ENCODE measurements at regions not wholly inside any gene's neighbourhood (a gene's known extent, or its start where the extent isn't known, plus 50 kb on each side); places are given as distances from the start of the nearest gene placed in this dataset.

DNA sequence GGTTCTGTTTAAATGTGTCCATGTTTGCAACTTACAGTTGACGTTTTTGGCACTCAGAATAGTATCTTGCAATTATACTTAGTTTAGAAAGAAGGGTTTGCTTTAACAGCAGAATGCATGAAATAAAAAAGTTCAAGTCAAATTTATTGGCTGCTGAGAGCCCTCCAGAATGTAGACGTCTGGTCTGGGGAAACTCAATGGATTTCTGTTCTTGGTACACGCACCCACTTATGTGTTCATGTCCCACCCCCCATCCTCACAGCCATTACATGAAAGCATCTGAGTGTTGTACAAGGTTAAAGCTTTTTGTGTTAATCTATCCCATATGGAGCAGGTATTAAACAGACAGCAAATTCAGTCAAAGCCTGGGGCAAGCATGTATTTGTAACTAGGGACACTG, 219.5 kb downstream of the SOX11 start:
- TF ChIP-seq, protein P1, sequence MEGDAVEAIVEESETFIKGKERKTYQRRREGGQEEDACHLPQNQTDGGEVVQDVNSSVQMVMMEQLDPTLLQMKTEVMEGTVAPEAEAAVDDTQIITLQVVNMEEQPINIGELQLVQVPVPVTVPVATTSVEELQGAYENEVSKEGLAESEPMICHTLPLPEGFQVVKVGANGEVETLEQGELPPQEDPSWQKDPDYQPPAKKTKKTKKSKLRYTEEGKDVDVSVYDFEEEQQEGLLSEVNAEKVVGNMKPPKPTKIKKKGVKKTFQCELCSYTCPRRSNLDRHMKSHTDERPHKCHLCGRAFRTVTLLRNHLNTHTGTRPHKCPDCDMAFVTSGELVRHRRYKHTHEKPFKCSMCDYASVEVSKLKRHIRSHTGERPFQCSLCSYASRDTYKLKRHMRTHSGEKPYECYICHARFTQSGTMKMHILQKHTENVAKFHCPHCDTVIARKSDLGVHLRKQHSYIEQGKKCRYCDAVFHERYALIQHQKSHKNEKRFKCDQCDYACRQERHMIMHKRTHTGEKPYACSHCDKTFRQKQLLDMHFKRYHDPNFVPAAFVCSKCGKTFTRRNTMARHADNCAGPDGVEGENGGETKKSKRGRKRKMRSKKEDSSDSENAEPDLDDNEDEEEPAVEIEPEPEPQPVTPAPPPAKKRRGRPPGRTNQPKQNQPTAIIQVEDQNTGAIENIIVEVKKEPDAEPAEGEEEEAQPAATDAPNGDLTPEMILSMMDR (conservative IDR thresholded peaks at IDR 0.05), result no peak
- Histone ChIP-seq H3K56ac (ENCODE audit: insufficient read length, low read depth, low read length) (no peak overlapping the region), H2AFZ (ENCODE audit: low read length) (no peak overlapping the region), H3K79me2 (ENCODE audit: insufficient read depth, low read length) (no peaks in the 10 kb centered on the region), H3K23me2 (ENCODE audit: insufficient read length, low read depth, low read length, poor library complexity, severe bottlenecking) (no peaks in the 10 kb centered on the region), H2BK12ac (ENCODE audit: insufficient read length, low read depth, low read length) (no peak overlapping the region), H3K14ac (ENCODE audit: insufficient read depth, low read length) (no peak overlapping the region), H4K91ac (ENCODE audit: insufficient read length, low read depth, low read length) (no peak overlapping the region), H4K5ac (ENCODE audit: insufficient read length, low read depth, low read length) (no peak overlapping the region), H3K27ac (ENCODE audit: insufficient read length, low read depth, low read length) (no peak overlapping the region), H3K4ac (ENCODE audit: low read depth, low read length) (no peak overlapping the region), H3K27me3 (ENCODE audit: insufficient read depth, low read length) (peaks cover 17% of the 10 kb centered on the region), H3K4me2 (ENCODE audit: insufficient read depth, insufficient read length, low read length) (no peak overlapping the region), H2BK20ac (ENCODE audit: low read depth, low read length, poor library complexity, severe bottlenecking) (no peak overlapping the region), H3K23ac (ENCODE audit: insufficient read length, low read depth, low read length) (no peak overlapping the region), H3T11ph (ENCODE audit: low read length) (no peak overlapping the region), H2BK120ac (ENCODE audit: low read depth, low read length, poor library complexity, severe bottlenecking) (no peak overlapping the region), H2BK15ac (ENCODE audit: low read depth, low read length) (no peak overlapping the region), H3K4me1 (ENCODE audit: insufficient read depth, low read length) (no peaks in the 10 kb centered on the region; the same call in 1 of the 2 replicates), H3K9me3 (ENCODE audit: control insufficient read depth, low read depth, low read length) (no peaks in the 10 kb centered on the region), H4K20me1 (ENCODE audit: control insufficient read depth, insufficient read depth, insufficient read length) (no peaks in the 10 kb centered on the region), H2AK5ac (ENCODE audit: insufficient read length, low read length) (no peak overlapping the region), H2BK5ac (ENCODE audit: insufficient read length, low read length) (no peak overlapping the region), H3K79me1 (ENCODE audit: insufficient read depth, low read depth, low read length, poor library complexity, severe bottlenecking) (no peaks in the 10 kb centered on the region), H3K18ac (ENCODE audit: insufficient read length, low read depth, low read length) (no peak overlapping the region), H4K8ac (replicated peaks; ENCODE audit: insufficient read length, low read depth, low read length) (no peak overlapping the region), H3K9ac (ENCODE audit: extremely low read depth, insufficient read length, low read length) (no peak overlapping the region)
- Mint-ChIP-seq H3K27me3 (ENCODE audit: low read depth) (peaks cover 59% of the 10 kb centered on the region), H3K27ac (no peak overlapping the region), H3K36me3 (ENCODE audit: insufficient read depth in 1 of 3, low read depth in 3 of 3) (peaks cover 0 to 7% (median under 1%) of the 10 kb centered on the region in 3 experiments; a peak in 3 of 7 replicates), H3K4me3 (no peak overlapping the region), H3K4me1 (peaks cover 30 to 36% of the 10 kb centered on the region in 2 experiments), H3K9me3 (peaks cover 1 to 5% of the 10 kb centered on the region in 2 experiments; a peak in 4 of 5 replicates)
- no peak for DNase-seq
- WGBS (ENCODE audit: extremely low coverage, insufficient read length, low lambda C conversion rate), result no CpG with 5 or more reads among the region's 3 CpGs

All from H9 (cell line).